SK-N-SH (cell line): ENCODE measurements at regions not wholly inside any gene's neighbourhood (a gene's known extent, or its start where the extent isn't known, plus 50 kb on each side); places are given as distances from the start of the nearest gene placed in this dataset.

Experiments used
- CTCF ChIA-PET: fragments of 300-600, 350-600 bp; formaldehyde crosslinking; extraction: SDS; loops from one replicate; lab custom pipeline; 2021; lab: Yijun Ruan, JAX
- POLR2A ChIA-PET: fragments of 350-600 bp; sonication (Branson Sonifier 250); formaldehyde crosslinking; extraction: SDS; loops from one replicate; lab custom pipeline; 2020; ENCODE audit warnings: antibody characterized with exemption, inconsistent platforms; lab: Yijun Ruan, JAX
- DNase-seq: peaks from one replicate; pipeline ENCODE4 v3.0.0; 2012
- H2AFZ ChIP-seq: fragments of 200-600 bp; sonication (generic); 2 replicates; pipeline ENCODE4 v1.8.1; 2016; ENCODE audit warnings: antibody characterized with exemption, mild to moderate bottlenecking, low read depth
- H3F3A ChIP-seq: fragments of 200-600 bp; sonication (generic); replicated peaks from 2 replicates; pipeline ENCODE3; 2016; ENCODE audit warnings: antibody characterized with exemption, mild to moderate bottlenecking; ENCODE audit not compliant: insufficient read depth
- H3K27ac ChIP-seq, 2 experiments: fragments of 200-500 bp in 1 of 2; fragments of 200-600 bp in 1 of 2; sonication (Bioruptor generic) in 1 of 2; sonication (generic), shearing (Covaris generic) in 1 of 2; 2 replicates each; pipeline versions ENCODE4 v1.5.1 to v1.6.1; 2014 to 2016; ENCODE audit warnings: low read depth in 2 of 2, inconsistent platforms in 1 of 2, low read length in 1 of 2, mild to moderate bottlenecking in 1 of 2, mixed read lengths in 1 of 2
- H3K27me3 ChIP-seq: fragments of 200-600 bp; sonication (generic), shearing (Covaris generic); 2 replicates; pipeline ENCODE4 v1.6.1; 2016; ENCODE audit warnings: mixed run types; ENCODE audit not compliant: insufficient read depth
- H3K36me3 ChIP-seq, 2 experiments: fragments of 200-500 bp in 1 of 2; fragments of 200-600 bp in 1 of 2; sonication (Bioruptor generic) in 1 of 2; sonication (generic) in 1 of 2; replicated peaks in 1 of 2; 2 replicates each; pipeline versions ENCODE3 to v1.5.1; 2014 to 2016; ENCODE audit warnings: low read length in 1 of 2, mild to moderate bottlenecking in 1 of 2; ENCODE audit not compliant: insufficient read depth in 2 of 2, control insufficient read depth in 1 of 2
- H3K4me1 ChIP-seq, 2 experiments: fragments of 200-500 bp in 1 of 2; fragments of 200-600 bp in 1 of 2; sonication (Bioruptor generic) in 1 of 2; sonication (generic), shearing (Covaris generic) in 1 of 2; 2 replicates each; pipeline versions ENCODE4 v1.5.1 to v1.6.1; 2014 to 2016; ENCODE audit warnings: low read depth in 1 of 2, low read length in 1 of 2, mixed run types in 1 of 2; ENCODE audit not compliant: insufficient read depth in 2 of 2, control insufficient read depth in 1 of 2
- H3K4me2 ChIP-seq: fragments of 200-600 bp; sonication (generic), shearing (Covaris generic); 2 replicates; pipeline ENCODE4 v1.6.1; 2017; ENCODE audit warnings: mixed run types
- H3K4me3 ChIP-seq, 2 experiments: fragments of 200-500 bp in 1 of 2; fragments of 200-600 bp in 1 of 2; sonication (Bioruptor generic) in 1 of 2; sonication (generic), shearing (Covaris generic) in 1 of 2; 2 replicates each; pipeline versions ENCODE4 v1.5.1 to v1.8.1; 2014 to 2016; ENCODE audit warnings: low read depth in 2 of 2, inconsistent platforms in 1 of 2, low read length in 1 of 2, mild to moderate bottlenecking in 1 of 2, mixed read lengths in 1 of 2, moderate library complexity in 1 of 2
- H3K79me2 ChIP-seq: fragments of 200-600 bp; sonication (generic); 2 replicates; pipeline ENCODE4 v1.8.1; 2017; ENCODE audit warnings: mild to moderate bottlenecking; ENCODE audit not compliant: insufficient read depth
- H3K9ac ChIP-seq: fragments of 200-600 bp; sonication (generic); 2 replicates; pipeline ENCODE4 v1.6.1; 2017; ENCODE audit warnings: mixed run types
- H3K9me2 ChIP-seq: fragments of 200-600 bp; sonication (generic); 2 replicates; pipeline ENCODE4 v1.6.1; 2017; ENCODE audit warnings: mixed run types
- H3K9me3 ChIP-seq: fragments of 200-600 bp; sonication (generic); 2 replicates; pipeline ENCODE4 v1.6.1; 2017; ENCODE audit warnings: mixed run types, mild to moderate bottlenecking, moderate library complexity
- H4K20me1 ChIP-seq: fragments of 200-600 bp; sonication (generic); 2 replicates; pipeline ENCODE4 v1.6.1; 2017; ENCODE audit warnings: mild to moderate bottlenecking, mixed run types; ENCODE audit not compliant: insufficient read depth
- CHD2 ChIP-seq: fragments of 150-350 bp; IDR thresholded peaks from 2 replicates; pipeline ENCODE4 v1.6.1; 2018; ENCODE audit warnings: low read length; ENCODE audit not compliant: partially characterized antibody
- EP300 ChIP-seq, 2 experiments: IDR thresholded peaks; 2 replicates each; pipeline versions ENCODE4 v1.4.0 to v1.6.1; 2012; ENCODE audit warnings: borderline replicate concordance in 1 of 2, low read depth in 1 of 2, low read length in 1 of 2
- EZH2phosphoT487 ChIP-seq: fragments of 200-600 bp; sonication (generic); IDR thresholded peaks from 2 replicates; pipeline ENCODE4 v1.6.1; 2017; ENCODE audit warnings: low read depth, mixed run types, mild to moderate bottlenecking, antibody characterized with exemption, moderate library complexity, borderline replicate concordance
- GABPA ChIP-seq: IDR thresholded peaks from 2 replicates; pipeline ENCODE4 v1.4.0; 2012; ENCODE audit warnings: low read depth, mild to moderate bottlenecking
- GATA2 ChIP-seq: sonication (generic); formaldehyde crosslinking; IDR thresholded peaks from 2 replicates; pipeline ENCODE4 v1.5.0; 2020; ENCODE audit warnings: mild to moderate bottlenecking, missing genetic modification reagents
- MXI1 ChIP-seq: IDR thresholded peaks from 2 replicates; pipeline ENCODE4 v1.6.1; 2012; ENCODE audit warnings: mild to moderate bottlenecking, low read depth, low read length, improper control_type of control experiment
- NFIC ChIP-seq: IDR thresholded peaks from 2 replicates; pipeline ENCODE4 v1.4.0; 2012; ENCODE audit warnings: borderline replicate concordance
- PBX3 ChIP-seq: IDR thresholded peaks from 2 replicates; pipeline ENCODE4; 2012
- POLR2AphosphoS5 ChIP-seq: IDR thresholded peaks from 2 replicates; pipeline ENCODE4 v1.6.1; 2012; ENCODE audit warnings: low read depth, low read length
- REST ChIP-seq: IDR thresholded peaks from 2 replicates; pipeline ENCODE4 v1.6.1; 2012; ENCODE audit warnings: mild to moderate bottlenecking, low read depth, low read length, moderate library complexity
- RFX5 ChIP-seq: IDR thresholded peaks from 2 replicates; pipeline ENCODE4 v1.6.1; 2012; ENCODE audit warnings: mild to moderate bottlenecking, improper control_type of control experiment, low read length
- RXRA ChIP-seq: IDR thresholded peaks from 2 replicates; pipeline ENCODE4 v1.4.0; 2012; ENCODE audit warnings: low read depth, mild to moderate bottlenecking, borderline replicate concordance
- SMC3 ChIP-seq: IDR thresholded peaks from 2 replicates; pipeline ENCODE4 v1.6.1; 2012; ENCODE audit warnings: low read depth, low read length, improper control_type of control experiment
- TEAD4 ChIP-seq: IDR thresholded peaks from 2 replicates; pipeline ENCODE4 v1.4.0; 2012; ENCODE audit warnings: mild to moderate bottlenecking, borderline replicate concordance; ENCODE audit not compliant: insufficient read depth
- USF1 ChIP-seq: IDR thresholded peaks from 2 replicates; pipeline ENCODE4 v1.4.0; 2012; ENCODE audit warnings: low read depth, borderline replicate concordance
- ZBTB33 ChIP-seq: IDR thresholded peaks from 2 replicates; pipeline ENCODE4 v1.4.0; 2012; ENCODE audit warnings: low read depth, borderline replicate concordance
- WGBS: methylation state at CpG from one replicate; pipeline ENCODE4 v1.1.6; 2017; ENCODE audit warnings: low lambda C conversion rate; 5-methylcytosine and 5-hydroxymethylcytosine counted together
- TF ChIP-seq, protein P1 (sequence below): IDR thresholded peaks from 2 replicates; pipeline ENCODE4 v1.4.0; 2012; ENCODE audit warnings: low read depth

DNA sequence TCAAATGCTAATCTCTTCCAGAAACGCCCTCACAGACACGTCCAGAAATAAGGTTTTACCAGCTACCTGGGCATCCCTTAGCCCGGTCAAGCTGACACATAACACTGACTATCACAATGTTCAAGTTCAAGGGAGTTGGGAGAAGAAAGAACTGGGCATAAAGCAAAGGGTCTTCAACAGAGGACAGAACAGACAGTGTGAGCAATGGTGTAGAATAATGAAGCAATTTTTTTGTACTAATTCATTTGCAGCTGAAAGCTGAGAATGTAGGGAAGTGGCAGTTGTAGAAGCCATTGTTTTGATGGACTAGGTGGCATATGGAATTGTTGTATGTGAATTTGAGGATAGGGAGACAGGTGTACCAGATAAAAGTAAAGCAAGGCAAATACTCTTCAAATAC, 58.1 kb upstream of the WDFY2 start:
- POLR2A ChIA-PET, result no interaction called here
- H3K9me2 ChIP-seq, result no peaks in the 10 kb centered on the region
- H3K9ac ChIP-seq, result no peak overlapping the region
- no peak for DNase-seq
- no peaks in the 10 kb centered on the region for H3K36me3 ChIP-seq
- H2AFZ ChIP-seq, result no peak overlapping the region
- H4K20me1 ChIP-seq, result no peaks in the 10 kb centered on the region
- no peaks in the 10 kb centered on the region for H3K27me3 ChIP-seq
- CTCF ChIA-PET, result no interaction called here
- TF ChIP-seq, protein P1, sequence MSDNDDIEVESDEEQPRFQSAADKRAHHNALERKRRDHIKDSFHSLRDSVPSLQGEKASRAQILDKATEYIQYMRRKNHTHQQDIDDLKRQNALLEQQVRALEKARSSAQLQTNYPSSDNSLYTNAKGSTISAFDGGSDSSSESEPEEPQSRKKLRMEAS, result no peak
- TF ChIP-seq CHD2 (no peak), REST (no peak)
- peaks cover 4% of the 10 kb centered on the region for H3F3A ChIP-seq
- WGBS, result 93% methylated on average over 3 of the region's 3 CpGs
- no peak overlapping the region for H3K4me3 ChIP-seq
- peaks cover 9 to 19% of the 10 kb centered on the region in 2 experiments for H3K4me1 ChIP-seq
- no peaks in the 10 kb centered on the region for H3K79me2 ChIP-seq
- H3K4me2 ChIP-seq, result no peak overlapping the region
- H3K9me3 ChIP-seq, result no peaks in the 10 kb centered on the region
- no peak overlapping the region for H3K27ac ChIP-seq

DNA sequence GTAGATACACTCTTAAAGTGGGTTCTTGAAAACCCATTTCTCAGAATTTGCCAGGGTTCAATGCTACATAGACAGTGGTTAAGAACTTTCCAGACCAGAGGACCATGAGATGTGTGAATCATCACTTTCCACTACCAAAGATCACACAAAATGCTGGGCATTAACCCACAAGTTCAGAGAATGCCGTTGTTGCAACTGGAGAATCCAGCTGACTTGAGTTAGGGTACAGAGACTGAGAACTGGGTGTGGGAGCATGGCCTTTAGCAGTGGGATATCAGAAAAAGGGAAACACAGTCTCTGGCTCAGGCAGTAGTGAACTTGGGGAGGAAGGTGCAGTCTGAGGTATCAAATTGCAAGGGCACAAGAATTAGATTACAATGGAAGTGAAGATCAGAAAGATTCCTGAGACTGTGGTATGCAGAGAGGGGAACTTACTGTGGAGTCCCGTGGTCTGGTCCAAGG, 51.5 kb upstream of the WDFY2 start:
- ChIA-PET CTCF (no interaction called here), POLR2A (no interaction called here)
- Histone ChIP-seq H3K4me2 (no peak overlapping the region), H3F3A (peaks cover 3% of the 10 kb centered on the region), H3K27ac (no peak overlapping the region), H3K4me3 (no peak overlapping the region), H3K36me3 (no peaks in the 10 kb centered on the region), H3K9me2 (no peaks in the 10 kb centered on the region), H3K4me1 (no peaks in the 10 kb centered on the region), H3K79me2 (no peaks in the 10 kb centered on the region), H3K27me3 (no peaks in the 10 kb centered on the region)
- DNase-seq, result no peak
- 24% methylated on average over 2 of the region's 2 CpGs for WGBS
- no peak for TF ChIP-seq POLR2AphosphoS5
- TF ChIP-seq EZH2phosphoT487, result no peak
- no peak for TF ChIP-seq USF1
- no peak for TF ChIP-seq PBX3
- TF ChIP-seq NFIC, result no peak
- no peak for TF ChIP-seq ZBTB33
- no peak for TF ChIP-seq SMC3
- no peak for TF ChIP-seq GABPA
- TF ChIP-seq, protein P1, result no peak
- TF ChIP-seq GATA2 (CRISPR knock-in tag), result no peak
- no peak for TF ChIP-seq MXI1
- no peak for TF ChIP-seq EP300 (IDR thresholded peaks at IDR 0.05; ENCODE audit: borderline replicate concordance in 1 of 2, low read depth in 1 of 2, low read length in 1 of 2)
- TF ChIP-seq TEAD4, result no peak
- no peak for TF ChIP-seq RFX5
- no peak for TF ChIP-seq RXRA
- TF ChIP-seq, all 33 proteins: peak for 0
- Histone ChIP-seq H4K20me1 (no peaks in the 10 kb centered on the region), H2AFZ (no peak overlapping the region), H3K9me3 (no peaks in the 10 kb centered on the region), H3K9ac (no peak overlapping the region)
